ENCODE measurements at regions not wholly inside any gene's neighbourhood (a gene's known extent, or its start where the extent isn't known, plus 50 kb on each side); places are given as distances from the start of the nearest gene placed in this dataset.
"Not testable (repeated sequence)": the region's sequence is repeated elsewhere in the genome, so short reads cannot be mapped to it uniquely, and the experiment has no call there.

DNA sequence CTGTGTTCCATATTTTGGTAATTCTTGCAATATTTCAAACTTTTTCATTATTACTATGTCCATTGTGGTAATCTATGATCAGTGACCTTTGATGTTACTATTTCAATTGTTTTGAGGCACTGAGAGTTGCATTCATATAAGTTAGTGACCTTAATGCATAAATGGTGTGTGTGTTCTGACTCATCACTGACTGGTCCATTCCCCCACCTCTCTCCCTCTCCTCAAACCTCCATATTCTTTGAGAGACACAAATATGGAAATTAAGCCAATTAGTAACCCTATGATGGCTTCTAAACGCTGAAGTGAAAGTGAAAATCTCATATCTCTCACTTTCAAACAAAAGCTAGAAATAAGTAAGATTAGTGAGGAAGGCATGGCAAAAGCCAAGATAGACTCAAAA, 739.6 kb downstream of the CCSER2 start:
- Histone ChIP-seq H3K4me3 (ENCODE audit: low read length) (no peak overlapping the region), H3K9me3 (ENCODE audit: low read length) (no peaks in the 10 kb centered on the region)

DNA sequence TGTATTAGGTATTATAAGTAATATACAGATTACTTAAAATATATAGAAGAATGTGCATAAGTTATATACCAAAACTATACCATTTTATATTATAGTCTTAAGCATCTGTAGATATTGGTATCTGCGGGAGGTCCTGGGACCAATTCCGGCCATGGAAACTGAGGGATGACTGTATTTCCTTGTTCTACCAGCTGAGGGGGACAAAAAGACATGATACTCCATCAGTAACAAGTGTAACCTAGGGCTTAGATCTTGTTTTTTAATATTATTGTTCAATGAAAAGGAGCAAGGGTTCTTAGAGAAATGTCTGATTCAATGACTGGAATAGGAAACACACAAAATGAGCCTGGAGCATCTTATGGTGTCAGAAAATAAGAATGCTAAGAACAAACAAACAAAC, 752.5 kb downstream of the CCSER2 start:
- H3K4me3 ChIP-seq (ENCODE audit: low read length) = no peak overlapping the region
- no peaks in the 10 kb centered on the region for H3K4me1 ChIP-seq (ENCODE audit: insufficient read depth, low read length)
- no peak overlapping the region for H2AFZ ChIP-seq (ENCODE audit: low read depth, low read length)
- H3K36me3 ChIP-seq (ENCODE audit: insufficient read depth, low read length) = no peaks in the 10 kb centered on the region
- H3K9me3 ChIP-seq (ENCODE audit: low read length) = no peaks in the 10 kb centered on the region
- H3K27me3 ChIP-seq (ENCODE audit: insufficient read depth, low read length) = no peaks in the 10 kb centered on the region

More for the DNA sequence above, 739.6 kb downstream of the CCSER2 start:
- H3K4me1 ChIP-seq (ENCODE audit: insufficient read depth, low read length) = no peaks in the 10 kb centered on the region
- no peaks in the 10 kb centered on the region for H3K27me3 ChIP-seq (ENCODE audit: insufficient read depth, low read length)
- H2AFZ ChIP-seq (ENCODE audit: low read depth, low read length) = no peak overlapping the region
- H3K36me3 ChIP-seq (ENCODE audit: insufficient read depth, low read length) = no peaks in the 10 kb centered on the region

DNA sequence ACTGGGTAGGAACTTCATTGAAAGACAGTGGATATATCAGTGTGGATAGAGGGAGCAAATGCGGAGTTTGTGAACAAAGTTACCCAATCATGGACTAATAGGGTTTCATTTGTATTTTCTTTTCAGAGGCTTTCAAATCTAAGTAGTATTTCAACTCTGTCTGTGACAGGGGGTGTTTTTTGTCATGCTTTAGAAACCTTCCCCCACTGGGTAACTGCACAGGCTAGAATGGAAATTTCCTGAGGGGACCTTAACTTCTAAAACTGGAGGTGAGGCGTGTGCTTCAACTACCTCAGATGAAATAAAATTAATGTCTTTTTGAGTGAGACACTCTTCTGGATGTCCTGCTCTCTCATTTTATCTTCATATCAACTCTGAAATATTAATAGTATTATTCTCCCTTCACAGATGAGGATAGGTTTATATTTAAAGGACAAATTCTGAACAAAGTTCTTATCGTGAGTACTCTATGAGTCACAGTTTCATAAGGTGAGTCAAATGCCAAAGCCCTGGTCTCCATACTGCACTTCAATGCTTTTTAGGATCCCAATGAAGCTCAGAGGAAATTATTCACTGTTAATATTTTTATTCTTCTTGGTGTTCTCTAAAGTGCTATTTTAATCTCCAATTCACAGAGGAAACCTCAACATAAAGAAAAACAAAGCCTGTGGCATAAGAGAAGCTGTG, 770.6 kb downstream of the CCSER2 start:
- Histone ChIP-seq H2AFZ (ENCODE audit: low read depth, low read length) (no peak overlapping the region), H3K36me3 (ENCODE audit: insufficient read depth, low read length) (no peaks in the 10 kb centered on the region), H3K9me3 (ENCODE audit: low read length) (no peaks in the 10 kb centered on the region), H3K4me3 (ENCODE audit: low read length) (no peak overlapping the region), H3K4me1 (ENCODE audit: insufficient read depth, low read length) (no peaks in the 10 kb centered on the region), H3K27me3 (ENCODE audit: insufficient read depth, low read length) (no peaks in the 10 kb centered on the region)

DNA sequence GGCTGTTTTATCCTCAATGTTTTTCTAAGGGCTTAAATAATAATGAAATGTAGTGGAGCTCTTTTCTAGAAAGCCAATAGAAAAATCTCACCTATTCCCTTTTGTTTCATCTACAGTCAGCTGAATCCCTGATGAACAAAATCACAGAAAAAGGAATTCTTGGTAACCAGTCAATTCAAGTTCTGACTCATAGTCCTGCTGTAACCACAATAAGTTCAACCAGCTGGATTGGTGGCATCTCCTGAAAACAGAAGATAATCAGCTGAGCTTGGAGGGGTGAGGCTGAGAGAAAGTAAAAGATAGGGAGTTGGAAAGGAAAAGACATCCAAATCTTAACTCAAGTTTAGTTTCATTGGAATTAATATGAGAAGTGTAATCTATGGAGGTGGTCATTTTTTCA, 772.1 kb downstream of the CCSER2 start:
- H3K27me3 ChIP-seq (ENCODE audit: insufficient read depth, low read length) = no peaks in the 10 kb centered on the region
- H2AFZ ChIP-seq (ENCODE audit: low read depth, low read length) = no peak overlapping the region
- H3K4me3 ChIP-seq (ENCODE audit: low read length) = no peak overlapping the region
- no peaks in the 10 kb centered on the region for H3K4me1 ChIP-seq (ENCODE audit: insufficient read depth, low read length)
- no peaks in the 10 kb centered on the region for H3K36me3 ChIP-seq (ENCODE audit: insufficient read depth, low read length)
- no peaks in the 10 kb centered on the region for H3K9me3 ChIP-seq (ENCODE audit: low read length)

DNA sequence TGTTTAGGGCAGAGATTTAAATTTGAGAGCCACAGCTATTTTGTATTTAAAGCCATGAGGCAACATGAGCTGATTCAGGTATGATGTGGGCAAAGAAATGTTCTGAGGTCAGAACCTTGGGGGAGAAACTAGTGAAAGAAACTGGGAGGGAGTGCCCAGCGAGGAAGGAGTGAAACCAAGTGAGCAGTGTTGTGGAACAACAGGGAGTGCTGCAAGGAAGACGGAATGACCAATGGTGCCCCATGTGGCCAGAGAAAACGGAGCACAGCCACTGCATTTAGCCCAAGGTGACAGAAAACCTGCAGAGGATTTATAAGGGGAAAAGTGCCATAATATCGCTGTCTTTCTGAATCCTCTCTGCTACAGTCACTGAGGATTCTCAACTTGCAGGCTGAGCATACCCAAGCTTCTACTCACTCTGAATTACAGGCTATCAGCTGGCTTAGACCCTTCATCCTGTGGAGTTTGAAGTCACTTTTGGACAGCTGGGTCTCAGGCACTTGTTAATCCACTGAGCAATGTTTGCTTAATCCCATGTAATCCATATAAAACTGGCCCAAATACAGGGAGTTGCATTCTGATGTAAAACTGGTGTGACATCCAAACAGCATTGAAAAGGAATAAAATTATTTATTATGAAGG, 777.3 kb downstream of the CCSER2 start:
- H3K36me3 ChIP-seq (ENCODE audit: insufficient read depth, low read length) = no peaks in the 10 kb centered on the region
- no peaks in the 10 kb centered on the region for H3K9me3 ChIP-seq (ENCODE audit: low read length)
- H3K27me3 ChIP-seq (ENCODE audit: insufficient read depth, low read length) = no peaks in the 10 kb centered on the region
- no peak overlapping the region for H3K4me3 ChIP-seq (ENCODE audit: low read length)
- H2AFZ ChIP-seq (ENCODE audit: low read depth, low read length) = no peak overlapping the region
- no peaks in the 10 kb centered on the region for H3K4me1 ChIP-seq (ENCODE audit: insufficient read depth, low read length)

DNA sequence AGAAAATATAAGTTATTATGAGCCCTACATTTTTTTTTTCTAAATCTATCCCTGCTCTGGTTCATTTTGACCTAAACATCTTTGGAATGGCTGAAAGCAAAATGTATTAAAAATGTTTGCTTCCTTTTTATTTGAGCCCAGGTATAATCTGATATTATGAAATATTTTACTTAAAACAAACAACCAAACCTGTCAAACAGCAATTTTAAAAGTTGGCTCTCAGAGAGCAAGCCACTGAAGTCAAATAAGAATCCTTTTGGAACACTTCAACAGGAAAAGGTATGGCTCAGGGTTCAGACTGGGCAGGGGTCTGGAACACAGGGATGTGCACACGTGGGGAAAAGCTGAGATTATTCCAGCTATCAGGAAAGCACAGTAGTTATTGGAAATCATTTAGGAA, 782.9 kb downstream of the CCSER2 start:
- Histone ChIP-seq H3K4me3 (ENCODE audit: low read length) (no peak overlapping the region), H3K9me3 (ENCODE audit: low read length) (no peaks in the 10 kb centered on the region), H3K4me1 (ENCODE audit: insufficient read depth, low read length) (no peaks in the 10 kb centered on the region), H3K36me3 (ENCODE audit: insufficient read depth, low read length) (no peaks in the 10 kb centered on the region), H3K27me3 (ENCODE audit: insufficient read depth, low read length) (no peaks in the 10 kb centered on the region), H2AFZ (ENCODE audit: low read depth, low read length) (no peak overlapping the region)

DNA sequence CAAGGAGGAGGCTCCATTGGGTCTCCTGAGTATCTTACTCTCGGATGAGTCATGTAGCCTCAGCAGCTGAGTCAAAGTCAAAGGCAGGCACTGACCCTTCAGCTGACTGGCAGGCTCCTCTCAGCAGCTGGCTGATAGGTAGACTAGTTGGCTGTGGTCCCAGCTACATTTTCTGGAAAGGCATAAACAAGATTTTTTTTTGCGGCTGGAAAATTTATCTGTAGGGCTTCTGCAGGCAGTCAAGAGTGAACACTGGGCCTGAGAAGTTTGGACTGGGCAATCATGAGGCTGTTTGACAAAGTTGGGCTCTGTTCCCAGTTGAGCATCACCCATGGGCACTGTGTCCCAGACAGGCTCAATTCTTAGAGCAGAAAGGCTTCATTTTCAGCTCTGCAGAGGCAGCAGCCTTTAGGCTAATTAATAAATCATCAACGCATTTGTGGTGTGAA, 796.2 kb downstream of the CCSER2 start:
- Histone ChIP-seq H3K9me3 (ENCODE audit: low read length) (no peaks in the 10 kb centered on the region), H3K36me3 (ENCODE audit: insufficient read depth, low read length) (no peaks in the 10 kb centered on the region), H3K27me3 (ENCODE audit: insufficient read depth, low read length) (no peaks in the 10 kb centered on the region), H3K4me1 (ENCODE audit: insufficient read depth, low read length) (no peaks in the 10 kb centered on the region), H3K4me3 (ENCODE audit: low read length) (no peak overlapping the region), H2AFZ (ENCODE audit: low read depth, low read length) (no peak overlapping the region)

DNA sequence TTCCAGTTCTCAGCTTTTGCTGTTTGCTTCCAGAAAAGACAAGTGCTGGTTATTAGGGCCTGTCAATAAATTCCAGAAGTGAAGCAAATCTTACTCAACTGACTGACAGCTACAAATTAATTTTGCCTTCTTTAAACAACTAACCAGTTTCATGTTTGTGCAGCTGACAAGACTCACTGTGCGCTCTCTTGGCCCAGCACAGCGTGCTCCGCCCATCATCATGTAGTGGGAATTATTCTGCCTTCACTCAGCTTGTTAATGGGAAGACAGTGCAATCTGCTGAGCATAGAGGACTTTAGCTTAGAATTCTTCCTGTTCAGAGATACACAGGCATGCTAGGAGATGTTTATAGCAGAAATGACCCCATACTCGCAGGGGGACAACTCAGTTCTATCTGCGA, 808.9 kb downstream of the CCSER2 start:
- Histone ChIP-seq H3K9me3 (ENCODE audit: low read length) (no peaks in the 10 kb centered on the region), H3K36me3 (ENCODE audit: insufficient read depth, low read length) (no peaks in the 10 kb centered on the region), H3K4me1 (ENCODE audit: insufficient read depth, low read length) (peaks cover 25% of the 10 kb centered on the region), H3K4me3 (ENCODE audit: low read length) (no peak overlapping the region), H3K27me3 (ENCODE audit: insufficient read depth, low read length) (no peaks in the 10 kb centered on the region), H2AFZ (ENCODE audit: low read depth, low read length) (no peak overlapping the region)

DNA sequence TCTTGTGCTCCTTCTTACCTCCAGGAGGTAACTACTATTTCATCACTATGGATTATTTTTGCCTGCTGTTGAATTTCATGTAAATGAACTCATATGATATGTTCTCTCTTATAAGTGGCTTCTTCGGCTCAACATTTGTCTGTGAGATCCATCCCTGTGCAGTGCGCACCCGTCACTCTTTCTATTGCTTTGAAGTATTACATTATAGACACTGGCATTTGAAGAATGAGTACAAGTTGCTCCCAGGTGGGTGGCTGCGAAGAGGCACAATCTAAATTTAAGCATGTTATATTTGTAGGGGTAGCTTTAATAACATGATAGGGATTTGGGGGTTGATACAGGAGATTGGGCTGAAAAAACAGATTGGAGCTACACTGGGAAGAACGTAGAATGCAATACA, 809.7 kb downstream of the CCSER2 start:
- Histone ChIP-seq H3K27me3 (ENCODE audit: insufficient read depth, low read length) (no peaks in the 10 kb centered on the region), H3K4me3 (ENCODE audit: low read length) (no peak overlapping the region), H3K4me1 (ENCODE audit: insufficient read depth, low read length) (peaks cover 25% of the 10 kb centered on the region), H2AFZ (ENCODE audit: low read depth, low read length) (no peak overlapping the region), H3K36me3 (ENCODE audit: insufficient read depth, low read length) (no peaks in the 10 kb centered on the region), H3K9me3 (ENCODE audit: low read length) (no peaks in the 10 kb centered on the region)

DNA sequence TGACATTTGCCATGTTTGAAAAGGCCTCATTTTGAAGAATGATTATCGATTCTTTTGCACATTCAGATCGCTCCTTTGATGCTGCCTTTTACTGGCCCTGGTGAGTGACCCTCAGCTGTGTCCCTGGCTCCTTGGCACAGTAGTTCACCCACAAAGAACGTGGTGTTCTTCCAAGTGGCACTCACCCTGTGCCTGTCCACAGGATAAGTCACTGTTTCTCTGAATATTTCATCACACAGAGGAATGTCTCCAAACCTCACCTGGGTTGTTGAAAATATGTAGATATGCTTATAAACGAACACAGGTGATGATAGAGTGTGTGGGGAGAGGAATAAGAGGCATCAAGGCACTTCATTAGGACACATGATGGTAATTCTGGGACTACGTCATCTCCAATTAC, 810.7 kb downstream of the CCSER2 start:
- H3K9me3 ChIP-seq (ENCODE audit: low read length) = no peaks in the 10 kb centered on the region
- no peaks in the 10 kb centered on the region for H3K27me3 ChIP-seq (ENCODE audit: insufficient read depth, low read length)
- H3K36me3 ChIP-seq (ENCODE audit: insufficient read depth, low read length) = no peaks in the 10 kb centered on the region
- H2AFZ ChIP-seq (ENCODE audit: low read depth, low read length) = no peak overlapping the region
- no peak overlapping the region for H3K4me3 ChIP-seq (ENCODE audit: low read length)
- peaks cover 25% of the 10 kb centered on the region for H3K4me1 ChIP-seq (ENCODE audit: insufficient read depth, low read length)

DNA sequence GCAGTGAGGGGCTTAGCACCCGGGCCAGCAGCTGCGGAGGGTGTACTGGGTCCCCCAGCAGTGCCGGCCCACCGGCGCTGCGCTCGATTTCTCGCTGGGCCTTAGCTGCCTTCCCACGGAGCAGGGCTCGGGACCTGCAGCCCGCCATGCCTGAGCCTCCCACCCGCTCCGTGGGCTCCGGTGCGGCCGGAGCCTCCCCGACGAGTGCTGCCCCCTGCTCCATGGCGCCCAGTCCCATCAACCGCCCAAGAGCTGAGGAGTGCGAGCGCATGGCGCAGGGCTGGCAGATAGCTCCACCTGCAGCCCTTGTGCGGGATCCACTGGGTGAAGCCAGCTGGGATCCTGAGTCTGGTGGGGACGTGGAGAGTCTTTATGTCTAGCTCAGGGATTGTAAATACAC, 813.1 kb downstream of the CCSER2 start:
- H3K4me3 ChIP-seq (ENCODE audit: low read length); H3K9me3 ChIP-seq (ENCODE audit: low read length); H3K27me3 ChIP-seq (ENCODE audit: insufficient read depth, low read length); H3K36me3 ChIP-seq (ENCODE audit: insufficient read depth, low read length); H2AFZ ChIP-seq (ENCODE audit: low read depth, low read length): not testable (repeated sequence)
- peaks cover 25% of the 10 kb centered on the region for H3K4me1 ChIP-seq (ENCODE audit: insufficient read depth, low read length)

DNA sequence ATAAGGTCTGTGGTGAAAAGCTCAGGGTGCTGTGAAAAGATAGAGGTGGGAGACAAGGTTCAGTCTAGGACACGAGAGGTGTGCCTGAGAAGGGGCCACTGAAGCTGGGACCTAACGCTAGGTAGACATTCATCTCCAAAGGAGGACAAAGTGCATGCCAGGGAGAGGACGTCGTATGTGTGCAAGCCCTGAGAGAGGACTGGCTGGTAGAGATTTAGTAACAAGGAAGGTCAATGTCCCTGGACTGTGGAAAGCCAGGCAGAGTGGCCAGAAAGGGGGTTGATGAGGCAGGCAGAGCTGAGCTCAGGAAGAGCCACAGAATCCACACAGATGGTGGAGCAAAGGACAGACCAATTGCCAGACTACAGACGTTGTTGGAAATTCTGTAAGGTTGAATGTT, 817.6 kb downstream of the CCSER2 start:
- peaks cover 8% of the 10 kb centered on the region for H3K4me1 ChIP-seq (ENCODE audit: insufficient read depth, low read length)

DNA sequence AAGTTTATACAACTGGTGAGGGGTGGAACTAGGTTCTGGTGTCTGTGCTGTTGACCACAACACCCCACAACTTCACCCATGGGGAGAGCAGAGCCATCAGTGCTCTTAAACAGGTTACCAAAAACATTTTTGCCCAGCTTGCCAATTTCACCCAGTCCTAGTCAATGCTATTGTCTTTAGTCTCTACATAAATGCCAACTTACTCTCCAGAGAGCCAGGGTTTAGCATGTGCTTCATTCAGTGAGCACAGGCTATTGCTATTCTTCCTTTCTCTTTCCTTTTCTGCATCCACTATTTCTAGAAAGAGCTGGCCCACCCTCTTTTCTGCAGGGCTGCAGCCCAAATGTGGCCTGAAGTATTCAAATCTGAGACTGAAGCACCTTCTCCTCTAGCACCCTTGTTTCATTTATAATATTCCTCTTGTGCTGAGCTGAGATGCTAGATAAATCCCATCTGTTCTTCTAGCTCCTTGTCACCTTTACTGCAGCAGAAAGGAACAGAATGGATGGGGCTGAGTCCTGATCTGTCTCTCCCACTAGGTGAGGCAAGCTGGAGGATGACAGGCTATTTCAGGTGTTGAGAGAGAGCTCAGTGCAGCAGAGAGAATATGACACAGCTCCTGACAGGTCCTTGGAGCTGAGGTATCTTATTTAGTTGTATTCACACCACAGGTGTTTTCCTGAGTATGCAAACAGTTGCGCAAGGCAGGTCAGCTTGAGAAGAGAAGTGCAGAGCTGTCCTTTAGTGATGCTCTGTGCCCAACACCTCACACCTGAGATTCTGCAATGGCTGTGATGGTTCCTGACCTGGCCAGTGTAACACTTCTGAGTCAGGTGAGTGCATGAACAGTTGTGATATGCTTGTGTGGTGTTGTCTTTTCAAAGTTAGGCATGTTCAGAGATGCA, 819.2 kb downstream of the CCSER2 start:
- Histone ChIP-seq H3K4me1 (ENCODE audit: insufficient read depth, low read length) (peaks cover 23% of the 10 kb centered on the region), H3K4me3 (ENCODE audit: low read length) (no peak overlapping the region)

More for the DNA sequence above, 817.6 kb downstream of the CCSER2 start:
- H3K27me3 ChIP-seq (ENCODE audit: insufficient read depth, low read length) = no peaks in the 10 kb centered on the region
- H3K4me3 ChIP-seq (ENCODE audit: low read length) = no peak overlapping the region
- H3K36me3 ChIP-seq (ENCODE audit: insufficient read depth, low read length) = no peaks in the 10 kb centered on the region
- no peaks in the 10 kb centered on the region for H3K9me3 ChIP-seq (ENCODE audit: low read length)
- H2AFZ ChIP-seq (ENCODE audit: low read depth, low read length) = no peak overlapping the region

More for the DNA sequence above, 819.2 kb downstream of the CCSER2 start:
- Histone ChIP-seq H3K9me3 (ENCODE audit: low read length) (no peaks in the 10 kb centered on the region), H2AFZ (ENCODE audit: low read depth, low read length) (no peak overlapping the region), H3K27me3 (ENCODE audit: insufficient read depth, low read length) (no peaks in the 10 kb centered on the region), H3K36me3 (ENCODE audit: insufficient read depth, low read length) (no peaks in the 10 kb centered on the region)
